Amygdala (tissue), 56 donors: ENCODE measurements at regions not wholly inside any gene's neighbourhood (a gene's known extent, or its start where the extent isn't known, plus 50 kb on each side); places are given as distances from the start of the nearest gene placed in this dataset.
"Not testable (repeated sequence)": the region's sequence is repeated elsewhere in the genome, so short reads cannot be mapped to it uniquely, and the experiment has no call there.

Source experiments
- DNase-seq, 56 donors: peaks; one replicate each; lab custom pipeline; 2025; lab: John Stamatoyannopoulos, UW

GRCh38 chr11:57871231-57871630 lies 109.6 kb downstream of the CTNND1 start:
- DNase-seq, result no peak

DNA sequence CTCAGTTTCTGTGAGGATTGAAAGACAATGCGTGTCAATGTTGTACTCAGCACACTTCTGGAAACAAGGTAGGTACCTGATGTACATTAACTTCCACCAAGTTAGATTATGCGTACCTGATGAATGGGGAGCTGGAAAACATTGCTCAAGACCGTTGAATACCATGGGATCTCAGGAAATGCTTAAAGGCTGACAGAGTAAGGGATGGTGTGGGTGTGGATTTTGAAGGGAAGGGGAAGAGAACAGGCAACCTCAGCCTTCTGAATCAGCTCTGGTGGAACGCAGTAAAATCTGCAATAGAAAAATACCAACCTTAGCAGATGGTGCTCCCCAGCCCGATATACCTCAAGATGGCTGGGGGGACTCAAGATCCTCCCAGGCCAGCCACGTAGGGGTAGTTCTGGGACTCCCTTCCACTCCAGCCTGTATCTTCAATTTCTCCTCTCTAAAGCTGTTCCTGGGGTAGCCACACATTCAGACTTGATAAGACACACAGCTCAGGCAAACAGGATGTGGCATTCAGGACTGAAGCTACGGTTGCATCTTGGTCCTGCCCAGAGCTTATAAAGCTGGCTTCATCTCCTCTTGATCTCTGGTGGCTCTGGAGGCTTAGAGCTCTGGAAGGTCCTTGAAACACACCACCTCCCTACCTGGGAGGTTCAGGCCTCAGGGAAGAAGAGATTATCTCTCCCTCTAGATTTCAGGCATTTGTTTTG lies 111.8 kb downstream of the CTNND1 start:
- DNase-seq, result no peak

GRCh38 chr11:57874981-57875380 lies 113.4 kb downstream of the CTNND1 start:
- DNase-seq, result no peak

DNA sequence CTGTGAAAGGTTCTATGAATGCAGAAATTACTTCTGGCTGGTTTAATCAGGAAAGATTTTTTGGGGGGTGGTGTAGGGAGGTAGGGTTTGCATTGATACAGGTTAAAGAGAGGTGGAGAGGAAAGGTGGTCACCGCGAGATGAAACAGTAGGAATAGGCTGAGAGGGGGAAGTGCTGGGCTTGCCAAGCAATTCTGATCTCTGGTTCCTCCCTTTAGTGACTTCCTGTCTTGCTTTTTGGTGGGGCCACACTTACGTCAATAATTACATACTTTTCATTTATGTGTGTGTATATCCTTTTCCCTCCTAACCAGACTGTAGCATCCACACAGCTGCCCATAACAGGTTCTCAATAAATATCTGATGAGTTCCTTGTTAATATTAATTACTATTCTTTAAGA lies 120.0 kb downstream of the CTNND1 start:
- no peak for DNase-seq

DNA sequence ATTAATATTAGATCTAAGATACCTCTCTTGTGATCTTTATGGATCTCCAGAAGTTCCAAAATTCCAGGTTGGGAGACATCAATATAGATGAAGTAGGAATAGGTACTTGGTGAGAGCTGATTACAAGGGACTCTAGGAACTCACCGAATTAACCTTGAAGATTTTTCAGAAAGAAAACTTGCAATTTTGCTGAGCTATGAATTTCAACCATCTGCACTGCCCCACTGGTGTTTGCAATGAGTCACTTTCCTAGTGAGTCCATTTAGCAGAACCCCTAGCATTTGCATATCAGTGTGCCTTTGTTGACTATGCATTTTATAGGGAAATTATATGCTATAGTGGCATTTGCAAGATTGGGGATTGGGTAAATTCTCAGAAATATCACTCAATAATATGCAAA lies 122.0 kb downstream of the CTNND1 start:
- no peak for DNase-seq

- peak in 3 of 56 donors; percentile 1 to 21 (median 4) for DNase-seq
Observed at GRCh38 chr11:57885298-57886050, 123.9 kb downstream of the CTNND1 start.

- no peak for DNase-seq
Observed at GRCh38 chr11:57888386-57888785, 126.8 kb downstream of the CTNND1 start.

DNA sequence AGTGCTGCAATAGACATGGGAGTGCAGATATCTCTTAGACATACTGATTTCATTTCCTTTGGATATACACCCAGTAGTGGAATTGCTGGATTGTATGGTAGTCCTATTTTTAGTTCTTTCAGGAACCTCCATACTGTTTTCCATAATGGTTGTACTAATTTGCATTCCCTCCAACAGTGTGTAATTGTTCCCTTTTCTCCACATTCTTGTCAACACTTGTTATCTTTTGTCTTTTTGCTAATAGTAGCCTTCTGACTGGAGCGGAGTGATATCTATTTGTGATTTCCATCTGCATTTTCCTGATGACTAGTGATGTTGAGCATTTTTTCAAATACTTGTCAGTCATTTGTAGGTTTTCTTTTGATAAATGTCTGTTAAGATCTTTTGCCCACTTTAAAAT lies 128.9 kb downstream of the CTNND1 start:
- DNase-seq, result no peak

- not testable (repeated sequence) for DNase-seq
Observed at GRCh38 chr11:57893200-57893599, 130.5 kb upstream of the OR9Q1 start.

GRCh38 chr11:57896361-57897145 lies 127.1 kb upstream of the OR9Q1 start:
- no peak for DNase-seq

GRCh38 chr11:57899378-57899777 lies 124.3 kb upstream of the OR9Q1 start:
- no peak for DNase-seq

DNA sequence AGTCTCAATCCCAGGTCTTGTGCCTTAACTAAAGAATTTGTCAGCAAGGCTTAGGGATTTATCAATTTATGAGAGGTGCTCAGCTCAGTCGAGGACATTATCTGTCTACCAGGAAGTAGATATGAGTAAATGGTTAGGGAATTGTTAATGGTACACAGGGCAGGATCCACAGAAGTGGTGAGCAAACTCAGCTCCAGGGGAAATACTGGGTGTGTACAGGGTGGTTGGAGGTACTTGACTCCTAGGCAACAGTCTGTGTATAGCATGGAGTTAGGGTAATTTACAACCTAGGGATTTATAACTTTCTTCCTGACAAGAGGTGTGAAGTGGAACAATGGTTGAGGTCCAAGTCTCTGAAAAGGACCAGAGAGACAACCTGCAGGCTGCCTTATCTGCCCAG lies 123.4 kb upstream of the OR9Q1 start:
- DNase-seq, result no peak

- DNase-seq, result no peak
Observed at GRCh38 chr11:57901278-57901677, 122.4 kb upstream of the OR9Q1 start.

GRCh38 chr11:57901756-57902155 lies 121.9 kb upstream of the OR9Q1 start:
- no peak for DNase-seq

- no peak for DNase-seq
Observed at GRCh38 chr11:57903011-57903410, 120.7 kb upstream of the OR9Q1 start.

GRCh38 chr11:57903441-57904123 lies 120.1 kb upstream of the OR9Q1 start:
- DNase-seq, result peak in 9 of 56 donors; percentile 1 to 21 (median 6)

GRCh38 chr11:57904376-57904775 lies 119.3 kb upstream of the OR9Q1 start:
- no peak for DNase-seq

DNA sequence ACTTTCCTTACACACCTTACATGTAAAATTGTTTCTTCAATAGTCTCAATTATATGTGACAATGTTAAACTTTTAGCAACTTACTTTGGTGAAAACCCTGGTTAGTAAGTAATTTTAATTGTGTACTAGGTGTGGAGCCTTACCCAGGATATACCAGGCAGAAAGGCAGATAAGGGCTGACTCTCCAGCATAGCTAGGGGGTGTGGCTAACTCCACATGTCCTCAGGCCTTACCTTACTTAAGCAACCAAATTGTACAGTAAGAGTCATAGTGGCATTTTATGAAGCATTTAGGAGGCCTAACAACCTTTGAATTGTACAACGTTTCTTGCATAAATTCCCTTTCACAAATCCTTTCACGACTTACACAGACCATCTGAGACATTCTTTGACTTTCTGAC lies 118.2 kb upstream of the OR9Q1 start:
- no peak for DNase-seq

DNA sequence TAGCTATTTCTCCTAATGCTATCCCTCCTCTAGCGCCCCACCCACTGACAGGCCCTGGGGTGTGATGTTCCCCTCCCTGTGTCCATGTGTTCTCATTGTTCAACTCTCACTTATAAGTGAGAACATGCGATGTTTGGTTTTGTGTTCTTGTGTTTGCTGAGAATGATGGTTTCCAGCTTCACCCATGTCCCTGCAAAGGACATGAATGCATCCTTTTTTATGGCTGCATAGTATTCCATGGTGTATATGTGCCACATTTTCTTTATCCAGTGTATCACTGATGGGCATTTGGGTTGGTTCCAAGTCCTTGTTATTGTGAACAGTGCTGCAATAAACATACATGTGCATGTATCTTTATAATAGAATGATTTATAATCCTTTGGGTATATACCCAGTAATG lies 115.3 kb upstream of the OR9Q1 start:
- not testable (repeated sequence) for DNase-seq

- DNase-seq, result not testable (repeated sequence)
Observed at GRCh38 chr11:57911522-57911921, 112.2 kb upstream of the OR9Q1 start.
